NCI-H2081 treated with DMSO at 0.1 percent for 48 hours (cell line): ENCODE measurements at regions not wholly inside any gene's neighbourhood (a gene's known extent, or its start where the extent isn't known, plus 50 kb on each side); places are given as distances from the start of the nearest gene placed in this dataset.
"Not testable (repeated sequence)": the region's sequence is repeated elsewhere in the genome, so short reads cannot be mapped to it uniquely, and the experiment has no call there.

Source experiments
- DNase-seq: peaks from one replicate; lab custom pipeline; 2025; lab: John Stamatoyannopoulos, UW

DNA sequence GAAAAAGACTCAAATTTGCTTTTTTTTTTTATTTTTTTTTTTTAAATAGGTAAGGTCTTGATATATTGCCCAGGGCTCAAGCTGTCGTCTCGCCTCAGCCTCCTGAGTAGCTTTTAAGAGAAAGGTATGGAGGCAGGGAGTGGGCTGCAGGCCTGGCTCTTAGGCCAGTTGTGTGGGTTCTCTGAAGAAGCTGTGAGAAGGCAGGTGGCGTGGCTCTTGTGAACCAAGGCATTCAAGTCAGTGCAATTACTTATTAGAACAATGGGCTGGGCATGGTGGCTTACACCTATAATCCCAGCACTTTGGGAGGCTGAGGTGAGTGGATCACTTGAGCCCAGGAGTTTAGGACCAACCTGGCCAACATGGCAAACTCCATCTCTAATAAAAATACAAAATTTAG, 244.0 kb upstream of the SFRP2 start:
- DNase-seq: no peak

DNA sequence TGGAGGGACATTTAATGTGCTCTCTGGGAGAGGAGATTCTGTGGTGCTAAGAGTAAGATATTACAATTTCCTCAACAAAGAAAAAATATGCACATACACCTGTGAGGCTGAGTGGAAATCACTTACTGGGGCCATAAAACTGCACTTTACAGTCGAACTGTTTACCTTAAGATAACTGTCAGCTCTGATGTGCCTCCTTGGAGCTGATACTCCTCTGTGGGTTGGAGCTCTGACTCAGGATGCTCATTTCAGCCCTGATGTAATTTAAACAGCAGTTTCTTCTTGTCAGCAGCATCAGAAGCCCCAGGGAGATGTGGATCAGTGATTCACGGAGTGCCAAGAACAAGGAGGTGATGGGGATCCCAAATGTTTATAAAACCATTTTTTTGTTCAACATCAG, 241.9 kb upstream of the SFRP2 start:
- DNase-seq: no peak

DNA sequence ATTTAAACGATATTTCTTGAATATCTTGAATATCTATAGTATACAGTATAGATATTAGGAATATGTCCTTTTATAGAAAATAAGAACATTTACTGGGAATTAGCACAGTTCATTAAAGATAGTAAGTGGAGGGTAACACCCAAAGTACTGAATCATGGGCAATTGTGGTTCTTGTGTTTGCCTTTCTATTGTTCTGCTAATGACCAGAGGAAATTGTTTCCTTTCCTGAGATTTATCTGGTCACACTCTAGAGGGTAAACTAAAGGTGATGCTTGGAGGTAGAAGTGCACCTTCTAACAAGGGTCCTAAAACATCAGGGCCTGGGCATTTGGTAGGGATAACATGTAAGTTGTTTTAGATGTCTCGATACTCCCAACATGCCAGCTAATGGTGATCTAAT, 241.3 kb upstream of the SFRP2 start:
- DNase-seq: no peak

DNA sequence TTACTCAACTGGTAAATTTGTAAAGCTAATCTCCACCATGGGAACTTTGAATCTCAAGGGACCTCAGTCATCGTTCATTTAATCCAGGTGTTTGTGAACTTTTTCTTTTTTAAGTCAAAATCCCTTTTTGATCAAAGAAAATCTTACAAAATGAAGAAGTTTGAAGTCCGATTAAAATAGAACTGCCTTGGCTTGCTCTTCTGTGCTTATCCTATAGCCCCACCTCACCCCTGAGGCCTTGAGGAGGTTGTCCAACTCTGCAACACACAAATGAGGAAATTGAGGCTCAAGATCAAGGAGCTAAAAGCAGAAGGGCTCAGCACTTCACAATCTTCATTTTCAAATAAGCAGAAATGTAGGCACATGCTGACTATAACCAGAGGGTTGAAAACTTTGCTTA, 240.3 kb upstream of the SFRP2 start:
- no peak for DNase-seq

DNA sequence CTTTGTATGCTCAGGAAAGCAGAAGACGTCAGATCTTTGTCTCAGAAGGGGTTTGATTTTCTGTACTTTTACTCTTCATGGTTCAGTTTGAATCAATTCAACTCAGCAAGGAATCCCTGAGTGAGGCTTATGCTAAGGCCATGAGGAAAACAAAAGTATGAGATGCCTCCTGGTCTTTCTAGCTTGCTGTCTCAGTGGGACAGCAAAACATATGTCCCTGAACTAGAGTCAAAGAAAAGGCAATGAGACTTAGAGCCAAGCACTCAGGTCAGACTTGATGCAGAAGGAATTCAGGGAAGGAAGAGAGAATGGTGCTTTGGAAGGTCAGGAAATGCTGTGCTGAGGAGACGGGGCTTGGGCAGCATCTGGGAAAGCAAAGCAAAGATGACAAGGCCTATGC, 236.2 kb upstream of the SFRP2 start:
- DNase-seq: no peak

DNA sequence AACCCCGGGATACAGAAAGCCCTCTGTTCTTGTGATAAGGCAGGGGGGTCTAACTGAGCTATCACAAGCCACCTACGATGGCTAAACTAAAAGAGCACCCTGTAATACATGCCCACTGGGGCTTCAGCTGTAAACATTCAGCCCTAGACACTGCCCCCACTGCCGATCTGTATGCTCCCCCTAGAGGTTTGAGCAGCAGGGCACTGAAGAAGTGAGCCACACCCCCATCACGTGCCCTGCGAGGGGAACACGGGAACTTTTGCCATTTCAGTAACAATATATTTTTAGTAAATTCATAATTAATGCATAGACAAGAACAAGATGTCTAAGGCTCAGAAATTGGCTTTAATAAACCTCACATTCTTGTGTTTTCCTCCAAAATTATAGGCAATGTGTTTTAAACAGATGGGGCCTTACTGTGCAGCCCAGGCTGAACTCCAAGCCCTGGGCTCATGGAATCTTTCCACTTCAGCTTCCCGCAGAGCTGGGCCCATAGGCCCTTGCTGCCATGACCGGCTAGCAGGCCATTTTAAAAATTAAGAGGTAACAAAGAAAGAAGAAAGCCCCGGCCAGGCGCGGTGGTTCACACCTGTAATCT, 235.3 kb upstream of the SFRP2 start:
- DNase-seq: no peak

DNA sequence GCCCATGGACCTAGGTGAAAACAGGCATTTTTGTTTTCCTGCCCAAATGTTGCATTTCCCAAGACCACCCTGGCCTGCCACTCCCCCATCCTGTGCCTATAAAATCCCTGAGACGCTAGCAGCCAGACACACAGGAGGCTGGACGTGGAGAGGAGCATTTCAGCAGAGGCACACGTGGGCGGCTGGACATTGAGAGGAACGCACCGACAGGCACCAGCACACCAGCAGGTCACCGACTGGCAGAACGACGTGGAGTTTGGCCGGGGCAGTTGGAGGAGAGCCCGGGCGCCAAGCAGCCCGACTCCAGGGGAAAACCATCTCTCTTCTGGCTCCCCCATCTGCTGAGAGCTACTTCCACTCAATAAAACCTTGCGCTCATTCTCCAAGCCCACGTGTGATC, 234.8 kb upstream of the SFRP2 start:
- not testable (repeated sequence) for DNase-seq

DNA sequence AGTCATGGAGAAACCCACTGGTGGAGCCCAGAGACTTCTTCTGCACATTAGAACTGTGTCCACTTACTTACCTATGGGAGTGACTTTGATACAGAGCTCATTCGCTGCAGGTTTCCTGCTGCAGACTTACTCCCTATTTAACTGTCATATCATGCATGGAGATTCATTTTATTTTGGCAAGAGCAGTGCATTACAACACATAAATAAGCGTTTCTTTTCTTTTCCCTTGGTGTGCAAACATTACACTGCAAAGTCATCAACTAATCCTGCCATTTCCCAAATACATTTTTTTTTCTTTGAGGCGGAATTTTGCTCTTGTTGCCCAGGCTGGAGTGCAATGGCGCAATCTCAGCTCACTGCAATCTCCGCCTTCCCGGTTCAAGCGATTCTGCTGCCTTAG, 230.9 kb upstream of the SFRP2 start:
- DNase-seq: no peak

DNA sequence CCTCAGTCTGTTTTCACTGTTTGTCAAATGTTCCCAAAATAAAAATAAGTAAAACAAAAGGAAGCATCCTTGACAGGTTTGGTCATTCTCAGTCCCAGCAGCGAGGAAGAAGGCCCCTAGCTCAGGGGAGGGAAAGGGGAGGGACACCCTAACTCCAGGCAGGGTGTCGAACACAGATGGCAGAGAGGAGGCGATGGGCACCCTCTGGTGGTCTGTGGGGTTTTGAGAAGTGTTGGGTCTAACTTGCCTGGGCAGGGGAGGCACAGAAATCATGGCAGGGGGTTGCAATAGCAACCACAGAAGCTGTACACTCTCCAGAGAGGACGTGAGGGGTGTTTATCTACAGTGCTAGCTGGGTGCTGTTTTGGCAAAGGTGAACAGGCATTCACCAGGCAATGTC, 229.8 kb upstream of the SFRP2 start:
- DNase-seq: no peak

DNA sequence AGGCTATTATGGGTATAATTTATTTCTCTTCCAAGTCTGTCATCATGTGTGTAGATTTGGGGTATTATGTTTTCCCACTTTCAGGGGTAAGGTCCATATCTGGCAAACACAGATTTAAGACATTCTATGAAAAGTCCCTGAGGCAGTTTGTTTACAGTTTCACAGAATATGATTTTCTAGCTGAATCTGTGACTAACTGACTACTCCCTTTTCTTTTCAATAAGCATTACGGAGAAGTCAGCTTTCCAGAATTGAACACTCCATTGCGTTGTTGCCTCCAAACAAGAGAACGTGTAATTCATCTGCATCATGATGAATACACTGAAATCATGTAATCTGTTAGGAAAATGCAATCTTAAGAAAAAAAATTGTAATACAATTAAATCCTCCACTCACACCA, 226.7 kb upstream of the SFRP2 start:
- no peak for DNase-seq

DNA sequence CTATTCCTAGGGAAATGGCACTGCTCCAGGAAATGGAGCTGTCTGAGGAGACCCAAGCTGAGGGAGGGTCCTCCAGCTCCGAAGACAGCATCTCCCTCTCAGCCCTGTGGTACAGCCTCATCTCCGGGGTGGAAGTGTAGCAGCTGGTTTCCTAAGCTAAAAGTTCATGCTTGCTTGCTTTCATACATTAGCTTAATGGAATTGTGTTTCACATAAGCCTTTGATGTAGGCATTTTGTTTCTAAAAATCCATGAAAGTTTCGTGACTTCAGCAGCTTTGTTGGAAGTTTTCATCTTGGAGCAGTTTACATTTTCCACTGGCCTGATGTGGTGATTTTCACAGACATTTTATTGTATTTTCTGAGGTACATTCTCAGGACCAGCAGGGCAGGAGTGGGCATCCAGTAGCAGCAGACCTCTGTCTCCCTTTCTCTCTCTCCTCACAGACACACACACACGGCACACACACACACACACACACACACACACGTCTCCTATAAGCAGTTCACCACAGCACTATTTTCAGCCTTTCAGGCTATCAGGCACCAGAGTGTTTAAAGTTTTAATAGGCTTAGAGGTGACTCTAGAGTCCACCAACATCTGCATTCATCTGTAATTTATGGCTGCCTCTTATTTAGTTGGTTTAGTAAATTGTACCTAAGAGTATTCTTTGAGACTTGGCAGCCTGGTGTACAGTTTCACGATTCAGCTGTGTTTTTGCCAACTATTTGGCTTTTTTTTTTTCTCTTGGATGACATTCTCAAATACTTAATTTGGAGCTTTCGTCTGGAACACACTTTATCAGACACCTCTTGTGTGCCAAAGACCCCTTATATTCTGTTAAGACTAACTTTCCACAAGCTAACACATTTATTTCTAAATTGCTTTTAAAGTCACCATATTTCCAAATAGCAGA, 225.8 kb upstream of the SFRP2 start:
- DNase-seq: no peak

DNA sequence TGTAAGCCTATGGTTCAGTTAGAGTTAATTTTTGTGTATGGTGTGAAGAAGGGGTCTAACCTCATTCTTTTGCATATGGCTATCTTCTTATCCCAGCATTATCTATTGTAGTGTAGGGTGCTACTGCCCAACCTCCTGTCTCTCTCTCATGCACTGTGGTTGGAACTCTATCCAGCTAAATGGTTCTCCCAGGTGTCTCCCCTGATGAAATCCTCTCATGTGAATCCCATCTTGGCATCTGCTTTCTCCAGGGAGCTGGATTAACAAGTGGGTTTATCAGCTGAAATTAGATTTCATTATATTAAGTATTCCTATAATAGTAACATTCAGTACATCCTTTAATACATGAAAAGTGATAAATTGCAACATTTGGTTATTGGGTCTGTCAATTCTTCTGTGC, 224.7 kb upstream of the SFRP2 start:
- DNase-seq: no peak

DNA sequence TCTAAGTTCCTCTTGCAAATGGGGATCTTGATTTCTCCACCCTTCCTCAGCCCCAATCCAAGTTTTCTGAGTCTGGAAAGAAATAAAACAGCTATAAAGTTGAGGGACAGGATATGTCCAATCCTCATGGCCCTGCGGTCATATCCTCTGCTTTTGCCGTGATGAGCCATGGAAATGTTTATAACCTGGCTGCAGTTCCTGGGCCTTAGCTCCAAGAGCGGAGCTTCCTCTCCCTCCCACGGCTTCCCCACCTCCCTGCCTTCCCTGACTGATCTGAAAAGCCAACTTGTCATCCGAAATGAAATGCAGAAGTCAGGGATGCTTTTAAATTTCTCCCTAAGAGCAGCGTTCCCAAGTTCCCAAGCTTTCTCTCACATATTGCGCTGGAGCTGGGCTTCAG, 221.5 kb upstream of the SFRP2 start:
- DNase-seq: no peak

DNA sequence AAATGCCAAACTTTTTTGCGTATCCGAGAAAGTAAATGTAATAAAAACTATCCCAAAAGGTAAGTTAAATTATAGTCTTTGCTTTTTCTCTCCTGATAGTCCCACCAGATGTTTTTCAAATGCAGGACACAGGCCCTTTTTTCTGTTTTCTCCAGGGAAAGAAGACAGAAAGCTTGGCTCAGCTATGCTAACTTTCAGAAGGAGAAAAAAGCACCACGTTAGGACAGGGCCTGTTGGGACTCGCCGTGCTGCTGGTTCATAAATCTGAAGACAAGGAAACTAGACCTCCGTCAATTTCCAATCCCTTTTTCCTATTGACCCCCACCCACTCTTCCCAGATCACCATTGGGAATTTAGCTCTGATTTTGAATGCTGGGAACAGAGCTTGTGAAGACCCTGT, 220.9 kb upstream of the SFRP2 start:
- no peak for DNase-seq

DNA sequence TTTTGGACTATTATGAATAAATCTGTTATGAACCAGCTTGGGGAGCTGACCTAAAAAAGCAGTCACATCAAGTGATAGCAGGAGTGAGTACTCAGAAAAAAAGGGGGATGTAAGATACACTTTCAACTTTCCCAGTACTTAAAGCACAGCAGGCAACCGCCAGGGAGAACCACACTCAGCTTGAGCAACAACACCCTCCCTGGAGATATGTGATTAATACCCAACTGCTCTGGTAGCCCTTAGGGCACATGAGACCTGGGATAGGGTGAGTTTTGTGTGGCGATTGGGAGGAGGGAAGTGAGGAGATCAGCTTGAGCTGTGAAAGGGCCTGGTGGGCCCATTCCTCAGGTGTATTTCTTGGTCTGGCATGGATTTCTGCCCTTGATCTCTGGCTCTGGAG, 220.3 kb upstream of the SFRP2 start:
- no peak for DNase-seq

DNA sequence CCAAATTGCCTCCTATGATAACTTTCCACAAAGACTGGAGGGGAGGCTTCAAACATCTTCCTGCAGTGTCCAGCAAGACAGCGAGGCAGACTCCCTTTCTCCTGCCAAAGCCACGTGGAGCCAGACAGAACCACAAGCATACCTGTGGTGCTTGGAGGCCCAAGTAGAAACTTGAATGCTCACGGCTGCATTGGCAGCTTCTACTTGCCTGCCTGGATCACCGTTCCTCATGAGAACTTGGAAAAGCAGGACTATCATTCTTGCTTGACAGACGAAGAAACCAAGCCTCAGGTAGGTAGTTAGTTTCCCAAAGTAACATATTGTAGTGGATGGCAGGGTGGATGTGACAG, 216.3 kb upstream of the SFRP2 start:
- no peak for DNase-seq

DNA sequence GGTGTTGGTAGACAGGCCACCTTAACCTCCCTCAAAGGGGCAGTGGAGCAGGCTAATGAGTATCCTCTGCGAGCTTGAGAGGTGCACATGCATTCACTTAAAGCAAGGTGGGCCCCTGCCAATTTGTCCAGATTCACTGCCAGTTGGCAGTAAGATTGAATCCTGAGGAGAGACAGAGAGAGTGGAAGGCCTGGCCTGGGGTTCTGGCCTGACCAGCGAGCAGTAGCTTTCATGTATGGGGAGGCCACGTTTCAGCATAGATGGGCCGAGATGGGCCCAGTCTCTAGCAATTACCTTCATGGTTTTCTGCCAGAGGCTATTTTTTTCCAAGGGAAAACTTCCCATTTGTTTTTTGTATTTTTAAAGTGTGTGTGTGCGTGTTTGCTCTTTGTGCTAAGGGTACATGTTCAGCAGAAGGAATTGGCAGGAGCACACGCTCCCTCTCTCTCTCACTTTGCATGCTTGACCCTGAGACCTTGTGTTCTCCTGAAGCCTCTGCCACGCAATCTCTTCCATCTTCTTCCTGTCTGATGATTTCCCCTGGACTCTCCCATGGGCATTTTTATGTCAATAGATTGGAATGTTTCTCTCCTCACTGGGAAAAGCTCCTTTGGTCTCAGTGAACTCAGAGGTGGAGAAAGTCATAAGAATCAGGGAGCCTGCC, 215.8 kb upstream of the SFRP2 start:
- no peak for DNase-seq

DNA sequence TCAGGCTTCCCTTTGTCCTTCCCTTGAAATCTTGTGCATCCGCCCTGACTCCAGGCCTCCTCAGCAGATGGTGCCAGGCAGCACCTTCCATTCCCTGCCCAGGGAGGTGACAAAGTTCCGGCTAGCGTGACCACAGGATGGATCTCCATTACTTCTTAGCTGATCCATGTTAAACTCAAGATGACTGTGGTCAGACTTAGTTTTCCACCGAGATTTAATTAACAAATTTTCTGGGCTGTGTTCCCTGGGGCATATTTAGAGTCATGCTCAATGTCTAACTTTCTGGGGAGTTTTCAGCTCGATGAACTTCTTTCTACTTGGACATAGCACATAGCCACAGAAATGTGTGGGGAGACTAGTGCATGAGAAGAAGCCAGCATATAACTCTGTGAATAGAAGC, 215.1 kb upstream of the SFRP2 start:
- no peak for DNase-seq

DNA sequence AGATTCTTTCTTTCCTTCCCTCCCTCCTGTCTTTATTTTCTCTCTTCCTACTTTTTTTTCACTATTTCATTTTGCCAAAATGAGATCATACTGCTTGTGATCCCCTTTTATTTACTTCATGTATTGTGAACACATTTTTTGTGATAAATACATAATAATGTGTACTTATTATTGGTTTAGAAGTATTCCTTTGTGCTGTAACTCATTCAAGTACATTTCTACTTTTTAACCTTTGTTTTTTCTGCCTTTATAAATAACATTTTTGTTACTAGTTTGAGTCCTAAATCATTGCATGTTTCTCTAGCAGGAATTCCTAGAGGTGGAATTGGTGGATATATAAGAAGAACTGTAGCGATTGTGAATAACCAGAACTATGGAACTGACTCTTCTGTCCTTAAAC, 214.5 kb upstream of the SFRP2 start:
- DNase-seq: no peak

DNA sequence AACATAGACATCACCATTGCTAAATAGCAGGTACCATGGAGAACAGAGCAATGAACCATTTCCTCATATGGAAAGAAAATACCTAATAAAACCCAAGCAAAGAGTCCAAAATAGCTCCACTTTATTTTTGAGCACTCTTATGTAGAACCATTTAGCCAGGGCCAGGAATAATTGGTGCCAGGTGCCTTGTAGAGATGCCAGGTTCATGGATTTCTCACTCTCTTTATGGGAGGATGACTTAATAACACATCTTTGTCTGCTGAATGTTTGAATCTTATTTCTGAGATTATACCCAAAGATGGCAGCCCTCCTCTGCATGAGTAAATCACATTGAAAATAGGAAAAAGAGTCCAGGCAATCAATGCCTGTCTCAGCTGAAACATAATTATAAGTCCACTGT, 212.3 kb upstream of the SFRP2 start:
- DNase-seq: no peak

DNA sequence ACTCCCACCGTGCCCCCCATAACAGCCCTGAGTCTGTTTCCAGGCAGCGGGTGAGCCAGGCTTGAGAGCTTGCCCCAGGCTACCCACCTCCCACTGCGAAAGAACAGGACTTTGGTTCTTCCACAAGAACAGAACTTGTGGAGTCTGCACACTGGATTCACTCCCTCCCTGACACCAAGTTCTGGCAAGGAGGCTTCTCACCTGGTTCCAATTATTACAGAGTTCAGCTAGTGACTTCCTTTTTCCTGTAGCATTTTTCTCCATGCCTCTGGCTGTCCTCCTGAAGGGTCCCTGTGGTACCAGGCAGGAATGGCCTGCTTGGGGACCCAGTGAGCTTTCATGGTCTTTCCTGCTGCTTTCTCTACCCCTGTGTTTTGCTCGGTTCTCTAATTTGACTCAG, 208.6 kb upstream of the SFRP2 start:
- no peak for DNase-seq

DNA sequence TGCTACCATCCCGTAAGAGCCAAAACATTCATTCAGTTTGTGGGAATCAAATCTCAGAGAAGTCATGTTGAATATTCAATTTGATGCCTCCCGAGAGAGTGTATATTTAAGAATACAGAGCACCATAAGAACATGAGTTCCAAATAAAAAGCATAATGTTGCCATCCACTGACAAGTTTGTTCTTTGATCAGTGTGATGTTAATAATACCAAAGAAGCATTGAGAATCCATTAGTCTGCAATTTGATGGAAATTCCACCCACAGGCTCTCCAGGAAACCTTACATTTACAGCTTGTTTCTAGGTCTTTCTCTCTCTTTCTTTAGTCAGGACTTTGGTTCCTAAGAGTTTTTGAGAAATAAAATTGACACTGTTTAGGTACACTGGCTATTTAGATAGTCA, 200.6 kb upstream of the SFRP2 start:
- DNase-seq: no peak
